K562 (cell line): ENCODE measurements at regions not wholly inside any gene's neighbourhood (a gene's known extent, or its start where the extent isn't known, plus 50 kb on each side); places are given as distances from the start of the nearest gene placed in this dataset.

Source experiments
- ATAC-seq: fragments of 200-7000 bp; cut with Tn5 transposase; 3 replicates; pipeline ENCODE4 v1.9.1; 2020; ENCODE audit warnings: moderate library complexity
- BruUV-seq: library from RNA; stranded (reverse); fragments of 400-500 nt; replicated peaks from 2 replicates; lab custom pipeline; 2021; lab: Mats Ljungman, UMichigan
- CTCF ChIA-PET: fragments of 300-600 bp; formaldehyde crosslinking; extraction: SDS; loops from one replicate; lab custom pipeline; 2021; ENCODE audit warnings: low intra/inter-chr PET ratio; lab: Yijun Ruan, JAX
- POLR2A ChIA-PET: fragments of 300-600, 350-650 bp; sonication (Branson Sonifier 250); formaldehyde crosslinking; extraction: SDS; loops from one replicate; lab custom pipeline; 2021; ENCODE audit warnings: antibody characterized with exemption, inconsistent platforms; lab: Yijun Ruan, JAX
- DNase-seq, 4 experiments: peaks; one replicate each; pipeline versions ENCODE4 v3.0.0 to v3.0.0-alpha.2; 2011 to 2018; ENCODE audit warnings: low spot score in 3 of 4, mixed read lengths in 3 of 4; ENCODE audit errors: extremely low read depth in 1 of 4
- FAIRE-seq: peaks from 2 replicates; lab custom pipeline; 2011; peaks lifted over from hg19 to GRCh38; lab: Jason Lieb, UNC
- H2AFZ ChIP-seq: 2 replicates; pipeline ENCODE4 v1.6.0; 2011; ENCODE audit warnings: low read depth, low read length, control low read depth, inconsistent platforms
- H3K27ac ChIP-seq: fragments of 200-600 bp; 3 replicates; pipeline ENCODE4 v1.8.0; 2011; ENCODE audit warnings: low read depth, mild to moderate bottlenecking, control low read depth, inconsistent platforms, low read length, moderate library complexity, mixed read lengths; ENCODE audit errors: extremely low read depth
- H3K27me3 ChIP-seq, 2 experiments: fragments of 300-600 bp in 1 of 2; 2 replicates in 1 of 2; 3 replicates in 1 of 2; pipeline versions ENCODE4 v1.6.0 to v1.8.0; 2011; ENCODE audit warnings: inconsistent platforms in 2 of 2, low read length in 2 of 2, mild to moderate bottlenecking in 1 of 2, mixed read lengths in 1 of 2, moderate library complexity in 1 of 2; ENCODE audit not compliant: control insufficient read depth in 2 of 2, insufficient read depth in 2 of 2
- H3K36me3 ChIP-seq: fragments of 300-600 bp; 3 replicates; pipeline ENCODE4 v1.8.0; 2011; ENCODE audit warnings: mild to moderate bottlenecking, low read length, inconsistent platforms; ENCODE audit not compliant: control insufficient read depth, insufficient read depth
- H3K4me1 ChIP-seq, 2 experiments: fragments of 200-600 bp in 1 of 2; replicated peaks in 1 of 2; 2 replicates in 1 of 2; 3 replicates in 1 of 2; pipeline versions ENCODE4 v1.5.1 to v1.8.0; 2011; ENCODE audit warnings: inconsistent platforms in 2 of 2, low read length in 2 of 2, mild to moderate bottlenecking in 1 of 2, mixed read lengths in 1 of 2, moderate library complexity in 1 of 2; ENCODE audit not compliant: control insufficient read depth in 2 of 2, insufficient read depth in 2 of 2
- H3K4me2 ChIP-seq: 2 replicates; pipeline ENCODE4 v1.6.1; 2011; ENCODE audit warnings: low read length, control low read depth, inconsistent platforms, mixed read lengths; ENCODE audit not compliant: insufficient read depth
- H3K4me3 ChIP-seq: fragments of 200-600 bp; sonication (generic), shearing (Covaris generic); 2 replicates; pipeline ENCODE4 v1.5.1; 2016; ENCODE audit warnings: control low read depth, inconsistent platforms
- H3K79me2 ChIP-seq: fragments of 200-600 bp; 3 replicates; pipeline ENCODE4 v1.8.0; 2011; ENCODE audit warnings: low read length, inconsistent platforms; ENCODE audit not compliant: control insufficient read depth, insufficient read depth
- H3K9ac ChIP-seq, 2 experiments: 2 replicates each; pipeline versions ENCODE4 v1.6.0 to v1.6.1; 2011; ENCODE audit warnings: low read depth in 2 of 2, low read length in 2 of 2, control low read depth in 1 of 2, inconsistent platforms in 1 of 2, mild to moderate bottlenecking in 1 of 2, mixed read lengths in 1 of 2; ENCODE audit not compliant: insufficient read depth in 1 of 2
- H3K9me1 ChIP-seq: one replicate; pipeline ENCODE4 v1.6.0; 2011; ENCODE audit warnings: inconsistent platforms, mild to moderate bottlenecking, low read length, moderate library complexity; ENCODE audit not compliant: control insufficient read depth, insufficient read depth
- H3K9me3 ChIP-seq: replicated peaks from 2 replicates; pipeline ENCODE4 v1.5.1; 2011; ENCODE audit warnings: low read depth, low read length, inconsistent platforms; ENCODE audit not compliant: control insufficient read depth, insufficient read depth
- H4K20me1 ChIP-seq: replicated peaks from 2 replicates; pipeline ENCODE4 v1.6.1; 2011; ENCODE audit warnings: low read length, inconsistent platforms, mixed read lengths; ENCODE audit not compliant: control insufficient read depth, insufficient read depth
- ARID1B ChIP-seq: fragments of 450-650 bp; IDR thresholded peaks from 2 replicates; pipeline ENCODE4 v1.6.1; 2016; ENCODE audit warnings: antibody characterized with exemption, mild to moderate bottlenecking, inconsistent platforms
- ATF7 ChIP-seq: fragments of 450-650 bp; IDR thresholded peaks from 2 replicates; pipeline ENCODE4 v1.7.1; 2014; ENCODE audit warnings: mild to moderate bottlenecking, moderate library complexity
- CBX5 ChIP-seq: IDR thresholded peaks from 2 replicates; pipeline ENCODE4 v1.6.1; 2014; ENCODE audit warnings: low read depth, borderline replicate concordance
- HOXB6 ChIP-seq: fragments of 250-450 bp; sonication (Bioruptor Pico); IDR thresholded peaks from 2 replicates; pipeline ENCODE4 v1.5.1; 2022; ENCODE audit warnings: mild to moderate bottlenecking, borderline replicate concordance
- MECOM ChIP-seq: fragments of 250-450 bp; sonication (Bioruptor Pico); IDR thresholded peaks from 2 replicates; pipeline ENCODE4 v1.8.0; 2022; ENCODE audit warnings: inconsistent platforms
- MYNN ChIP-seq, 2 experiments: sonication (generic); formaldehyde crosslinking in 1 of 2; IDR thresholded peaks; 2 replicates each; pipeline versions ENCODE4 v1.5.0 to v1.6.1; 2016 to 2020; ENCODE audit warnings: antibody characterized with exemption in 1 of 2, missing genetic modification reagents in 1 of 2
- SIN3A ChIP-seq, 2 experiments: fragments of 150-350 bp in 1 of 2; IDR thresholded peaks; 2 replicates each; pipeline ENCODE4 v1.6.1; 2011 to 2016; ENCODE audit warnings: borderline replicate concordance in 2 of 2, low read depth in 2 of 2, low read length in 2 of 2, mild to moderate bottlenecking in 2 of 2, moderate library complexity in 2 of 2; ENCODE audit not compliant: control insufficient read depth in 1 of 2
- SP2 ChIP-seq: IDR thresholded peaks from 2 replicates; pipeline ENCODE4 v1.6.1; 2011; ENCODE audit warnings: mild to moderate bottlenecking, low read depth, low read length, moderate library complexity; ENCODE audit not compliant: poor library complexity, severe bottlenecking; ENCODE audit errors: extremely low read depth
- TAF9B ChIP-seq: fragments of 450-650 bp; IDR thresholded peaks from 2 replicates; pipeline ENCODE4 v1.6.1; 2018; ENCODE audit warnings: mild to moderate bottlenecking; ENCODE audit not compliant: partially characterized antibody
- ZFP36 ChIP-seq: fragments of 150-350 bp; IDR thresholded peaks from 2 replicates; pipeline ENCODE4 v1.6.1; 2018; ENCODE audit warnings: low read length, low read depth; ENCODE audit not compliant: partially characterized antibody
- ZKSCAN8 ChIP-seq: fragments of 200-800 bp; sonication (Bioruptor generic); IDR thresholded peaks from 2 replicates; pipeline ENCODE4 v1.6.1; 2016; ENCODE audit warnings: missing genetic modification characterization, missing compliant biosample characterization
- ZNF232 ChIP-seq: sonication (generic); formaldehyde crosslinking; IDR thresholded peaks from 2 replicates; pipeline ENCODE4 v1.8.0; 2022; ENCODE audit warnings: mild to moderate bottlenecking, missing genetic modification reagents
- WGBS: fragments of 100-300 bp; shearing (Covaris generic); methylation state at CpG from one replicate; pipeline ENCODE4 v1.1.6; 2016; ENCODE audit warnings: low coverage, mixed read lengths; ENCODE audit not compliant: insufficient coverage; ENCODE audit errors: missing lambda C conversion rate; 5-methylcytosine and 5-hydroxymethylcytosine counted together
- in situ Hi-C: fragments of 300-500 bp; cut with MboI; formaldehyde crosslinking; loops from 4 replicates; pipeline ENCODE4 v1.15.0; 2018; ENCODE audit warnings: inconsistent platforms, mixed read lengths
- intact Hi-C: fragments of 100-400 bp; cut with micrococcal nuclease; formaldehyde crosslinking; loops from 2 replicates; pipeline ENCODE4 v1.14.2; 2022
- TF ChIP-seq, protein P1 (sequence below): sonication (generic); formaldehyde crosslinking; IDR thresholded peaks from 2 replicates; pipeline ENCODE4 v1.8.1; 2023; ENCODE audit warnings: mild to moderate bottlenecking, missing genetic modification reagents
- TF ChIP-seq, protein P2 (sequence below): fragments of 250-450 bp; sonication (Bioruptor Pico); IDR thresholded peaks from 2 replicates; pipeline ENCODE4 v1.6.1; 2021; ENCODE audit warnings: mild to moderate bottlenecking
- TF ChIP-seq, protein P3 (sequence below): fragments of 250-450 bp; sonication (Bioruptor Pico); IDR thresholded peaks from 2 replicates; pipeline ENCODE4 v1.5.0; 2021

DNA sequence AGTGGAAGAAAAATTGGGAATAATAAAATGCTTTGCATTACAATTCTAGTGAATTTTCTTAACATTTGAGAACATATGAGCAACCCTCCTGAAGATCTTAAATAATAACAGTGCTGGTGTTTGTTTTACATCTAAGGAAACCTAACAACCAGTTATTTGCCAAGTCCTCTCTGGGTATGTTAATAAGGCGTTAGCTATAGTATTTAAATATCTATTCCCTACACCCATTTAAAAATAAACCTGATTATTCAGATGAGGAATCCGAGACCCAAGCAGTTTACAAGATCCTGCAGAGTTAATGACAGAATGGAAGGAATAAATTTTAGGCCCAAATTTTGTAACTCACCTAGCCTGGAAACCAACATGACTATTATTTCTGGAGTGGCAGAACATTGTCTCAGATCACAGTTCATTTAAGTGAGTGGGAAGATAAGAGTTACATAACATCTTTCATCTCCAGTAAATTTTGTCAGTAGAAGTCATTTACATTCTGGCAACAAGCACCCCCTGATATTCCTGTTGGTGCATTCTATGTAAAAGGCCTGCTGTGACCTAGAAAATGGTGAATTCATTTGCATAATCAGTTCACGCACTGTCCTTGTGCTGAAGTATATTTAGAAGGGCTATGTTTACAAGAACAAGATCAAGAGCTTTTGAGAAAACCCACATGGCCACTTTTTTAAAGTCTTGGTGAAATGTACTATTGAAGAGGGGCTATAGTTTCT, 148.2 kb downstream of the COX7C start (continued):
- TF ChIP-seq SIN3A (IDR thresholded peaks at IDR 0.05; ENCODE audit: borderline replicate concordance in 2 of 2, control insufficient read depth in 1 of 2, low read depth in 2 of 2, low read length in 2 of 2) = no peak
- no peak for TF ChIP-seq MECOM (CRISPR knock-in tag)
- TF ChIP-seq TAF9B = no peak
- TF ChIP-seq ATF7 = no peak
- no peak for TF ChIP-seq SP2
- no peak for TF ChIP-seq ARID1B
- TF ChIP-seq ZKSCAN8 = no peak
- no peak for TF ChIP-seq CBX5
- no peak for TF ChIP-seq HOXB6 (CRISPR knock-in tag)
- TF ChIP-seq ZNF232 (CRISPR knock-in tag) = no peak
- TF ChIP-seq, all 486 proteins: peak for 0

DNA sequence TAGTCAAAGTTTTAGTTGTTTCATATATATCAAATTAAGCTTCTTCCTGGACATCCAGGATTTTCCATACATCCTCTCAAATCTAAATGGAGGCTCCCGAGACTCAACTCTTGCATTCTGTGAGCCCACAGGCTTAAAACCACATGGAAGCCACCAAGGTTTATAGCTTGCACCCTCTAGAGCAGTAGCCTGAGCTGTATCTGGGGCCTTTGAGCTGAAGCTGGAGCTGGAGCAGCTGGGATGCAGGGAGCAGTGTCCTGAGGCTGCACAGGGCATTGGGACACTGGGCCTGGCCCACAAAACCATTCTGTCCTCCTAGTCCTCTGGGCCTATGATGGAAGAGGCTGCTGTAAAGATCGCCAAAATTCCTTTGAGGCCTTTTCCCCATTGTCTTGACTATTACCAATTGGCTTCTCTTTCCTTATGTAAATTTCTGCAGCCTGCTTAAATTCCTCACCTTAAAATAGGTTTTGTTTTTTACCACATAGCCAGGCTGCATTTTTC, 151.0 kb downstream of the COX7C start:
- no peak overlapping the region for H3K9ac ChIP-seq
- ChIA-PET POLR2A (no interaction called here), CTCF (no interaction called here)
- no peak for ATAC-seq
- H3K36me3 ChIP-seq = no peaks in the 10 kb centered on the region
- no TSS peak for BruUV-seq
- H3K4me2 ChIP-seq = no peak overlapping the region
- WGBS = 0% methylated on average over 2 of the region's 2 CpGs
- intact Hi-C loops (no loop called here), in situ Hi-C loops (no loop called here)
- no peak for FAIRE-seq
- no peaks in the 10 kb centered on the region for H3K9me3 ChIP-seq
- TF ChIP-seq MYNN (IDR thresholded peaks at IDR 0.05) = no peak
- TF ChIP-seq MYNN (CRISPR knock-in tag; IDR thresholded peaks at IDR 0.05) = no peak
- TF ChIP-seq, protein P1, sequence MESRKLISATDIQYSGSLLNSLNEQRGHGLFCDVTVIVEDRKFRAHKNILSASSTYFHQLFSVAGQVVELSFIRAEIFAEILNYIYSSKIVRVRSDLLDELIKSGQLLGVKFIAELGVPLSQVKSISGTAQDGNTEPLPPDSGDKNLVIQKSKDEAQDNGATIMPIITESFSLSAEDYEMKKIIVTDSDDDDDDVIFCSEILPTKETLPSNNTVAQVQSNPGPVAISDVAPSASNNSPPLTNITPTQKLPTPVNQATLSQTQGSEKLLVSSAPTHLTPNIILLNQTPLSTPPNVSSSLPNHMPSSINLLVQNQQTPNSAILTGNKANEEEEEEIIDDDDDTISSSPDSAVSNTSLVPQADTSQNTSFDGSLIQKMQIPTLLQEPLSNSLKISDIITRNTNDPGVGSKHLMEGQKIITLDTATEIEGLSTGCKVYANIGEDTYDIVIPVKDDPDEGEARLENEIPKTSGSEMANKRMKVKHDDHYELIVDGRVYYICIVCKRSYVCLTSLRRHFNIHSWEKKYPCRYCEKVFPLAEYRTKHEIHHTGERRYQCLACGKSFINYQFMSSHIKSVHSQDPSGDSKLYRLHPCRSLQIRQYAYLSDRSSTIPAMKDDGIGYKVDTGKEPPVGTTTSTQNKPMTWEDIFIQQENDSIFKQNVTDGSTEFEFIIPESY (CRISPR knock-in tag) = no peak
- TF ChIP-seq, protein P2, sequence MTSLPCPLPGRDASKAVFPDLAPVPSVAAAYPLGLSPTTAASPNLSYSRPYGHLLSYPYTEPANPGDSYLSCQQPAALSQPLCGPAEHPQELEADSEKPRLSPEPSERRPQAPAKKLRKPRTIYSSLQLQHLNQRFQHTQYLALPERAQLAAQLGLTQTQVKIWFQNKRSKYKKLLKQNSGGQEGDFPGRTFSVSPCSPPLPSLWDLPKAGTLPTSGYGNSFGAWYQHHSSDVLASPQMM (CRISPR knock-in tag) = no peak
- TF ChIP-seq, protein P3, sequence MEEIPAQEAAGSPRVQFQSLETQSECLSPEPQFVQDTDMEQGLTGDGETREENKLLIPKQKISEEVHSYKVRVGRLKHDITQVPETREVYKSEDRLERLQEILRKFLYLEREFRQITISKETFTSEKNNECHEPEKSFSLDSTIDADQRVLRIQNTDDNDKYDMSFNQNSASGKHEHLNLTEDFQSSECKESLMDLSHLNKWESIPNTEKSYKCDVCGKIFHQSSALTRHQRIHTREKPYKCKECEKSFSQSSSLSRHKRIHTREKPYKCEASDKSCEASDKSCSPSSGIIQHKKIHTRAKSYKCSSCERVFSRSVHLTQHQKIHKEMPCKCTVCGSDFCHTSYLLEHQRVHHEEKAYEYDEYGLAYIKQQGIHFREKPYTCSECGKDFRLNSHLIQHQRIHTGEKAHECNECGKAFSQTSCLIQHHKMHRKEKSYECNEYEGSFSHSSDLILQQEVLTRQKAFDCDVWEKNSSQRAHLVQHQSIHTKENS = no peak
- TF ChIP-seq ZFP36 = peak; percentile 73
- no peak overlapping the region for H3K27ac ChIP-seq
- no peaks in the 10 kb centered on the region for H3K4me1 ChIP-seq
- H3K4me3 ChIP-seq = no peak overlapping the region
- no peak overlapping the region for H2AFZ ChIP-seq
- H3K9me1 ChIP-seq = no peaks in the 10 kb centered on the region
- H3K27me3 ChIP-seq = no peaks in the 10 kb centered on the region
- no peak for DNase-seq
- no peaks in the 10 kb centered on the region for H4K20me1 ChIP-seq
- H3K79me2 ChIP-seq = no peaks in the 10 kb centered on the region
